ENCODE measurements at regions not wholly inside any gene's neighbourhood (a gene's known extent, or its start where the extent isn't known, plus 50 kb on each side); places are given as distances from the start of the nearest gene placed in this dataset.
"Not testable (repeated sequence)": the region's sequence is repeated elsewhere in the genome, so short reads cannot be mapped to it uniquely, and the experiment has no call there.

DNA sequence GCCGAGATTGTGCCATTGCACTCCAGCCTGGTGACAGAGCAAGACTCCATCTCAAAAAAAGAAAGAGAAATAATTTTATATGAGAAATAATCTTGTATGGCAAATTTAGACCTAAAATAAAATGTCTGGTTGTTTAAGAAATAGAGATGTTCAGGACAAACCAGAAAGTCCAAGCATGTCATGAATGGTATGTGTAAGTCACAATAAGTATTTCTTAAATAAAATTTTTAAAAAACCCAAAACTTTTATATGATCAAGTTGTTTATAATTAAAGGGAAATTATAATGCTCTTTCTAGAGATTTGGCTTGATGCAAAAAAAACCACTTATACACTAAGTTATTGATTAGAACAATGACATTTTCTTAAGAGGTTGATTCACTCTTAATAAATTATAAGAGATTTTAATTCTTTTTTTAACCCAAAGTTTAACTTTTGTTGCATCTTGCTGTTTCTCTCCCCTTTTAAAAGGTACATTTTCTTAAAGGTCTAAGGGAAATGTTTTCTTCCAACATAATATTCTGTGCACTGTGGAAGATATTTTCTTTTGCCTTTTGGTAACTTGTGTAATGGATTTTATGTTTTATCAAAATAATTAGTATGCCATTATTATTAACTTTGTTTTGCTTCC lies 105.7 kb downstream of the RTP4 start:
- no peak for DNase-seq (ENCODE audit: low spot score)

- DNase-seq (ENCODE audit: low spot score), result not testable (repeated sequence)
Measured at GRCh38 chr3:187466306-187466705, 98.1 kb downstream of the RTP4 start.

DNA sequence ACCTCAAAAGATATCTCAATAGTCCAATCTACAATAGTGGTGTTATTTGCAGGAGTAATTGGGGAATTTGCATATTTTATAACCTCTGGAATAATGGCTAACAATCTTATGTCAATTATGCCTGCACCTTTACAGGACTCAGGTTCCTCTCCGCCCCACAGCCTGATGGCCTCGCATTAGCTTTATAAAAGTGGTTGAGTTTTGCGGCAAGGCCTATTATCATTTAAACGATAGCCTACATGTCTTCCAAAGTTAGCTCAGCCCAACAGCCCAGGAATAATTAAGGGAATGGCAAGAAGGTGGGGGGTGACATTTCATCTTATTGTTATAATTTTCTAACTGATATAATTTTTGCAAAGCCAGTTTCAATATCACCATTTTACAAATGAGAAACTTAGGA lies 97.3 kb downstream of the RTP4 start:
- no peak for DNase-seq (ENCODE audit: low spot score)

DNA sequence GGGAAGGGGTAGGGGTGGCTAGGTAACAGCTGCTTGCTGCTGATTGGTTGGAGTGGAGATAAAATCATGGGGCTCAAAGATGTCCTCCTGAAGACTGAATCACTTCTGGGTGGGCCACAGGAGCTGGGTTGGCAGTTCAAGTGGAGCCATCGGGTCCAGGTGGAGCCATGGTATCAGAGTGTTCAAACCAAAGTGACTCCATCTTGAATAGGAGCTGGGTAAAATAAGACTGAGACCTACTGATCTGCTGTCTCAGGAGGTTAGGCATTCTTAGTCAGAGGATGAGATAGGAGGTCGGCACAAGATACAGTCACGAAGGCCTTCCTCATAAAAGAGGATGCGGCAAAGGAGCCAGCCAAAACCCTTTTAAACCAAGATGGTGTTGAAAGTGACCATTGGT lies 96.5 kb downstream of the RTP4 start:
- DNase-seq (ENCODE audit: low spot score), result no peak

GRCh38 chr3:187458921-187459320 lies 90.7 kb downstream of the RTP4 start:
- DNase-seq (ENCODE audit: low spot score), result no peak

- no peak for DNase-seq (ENCODE audit: low spot score)
Measured at GRCh38 chr3:187458383-187458782, 90.2 kb downstream of the RTP4 start.

- DNase-seq (ENCODE audit: low spot score), result no peak
Measured at GRCh38 chr3:187456250-187456649, 88.1 kb downstream of the RTP4 start.

DNA sequence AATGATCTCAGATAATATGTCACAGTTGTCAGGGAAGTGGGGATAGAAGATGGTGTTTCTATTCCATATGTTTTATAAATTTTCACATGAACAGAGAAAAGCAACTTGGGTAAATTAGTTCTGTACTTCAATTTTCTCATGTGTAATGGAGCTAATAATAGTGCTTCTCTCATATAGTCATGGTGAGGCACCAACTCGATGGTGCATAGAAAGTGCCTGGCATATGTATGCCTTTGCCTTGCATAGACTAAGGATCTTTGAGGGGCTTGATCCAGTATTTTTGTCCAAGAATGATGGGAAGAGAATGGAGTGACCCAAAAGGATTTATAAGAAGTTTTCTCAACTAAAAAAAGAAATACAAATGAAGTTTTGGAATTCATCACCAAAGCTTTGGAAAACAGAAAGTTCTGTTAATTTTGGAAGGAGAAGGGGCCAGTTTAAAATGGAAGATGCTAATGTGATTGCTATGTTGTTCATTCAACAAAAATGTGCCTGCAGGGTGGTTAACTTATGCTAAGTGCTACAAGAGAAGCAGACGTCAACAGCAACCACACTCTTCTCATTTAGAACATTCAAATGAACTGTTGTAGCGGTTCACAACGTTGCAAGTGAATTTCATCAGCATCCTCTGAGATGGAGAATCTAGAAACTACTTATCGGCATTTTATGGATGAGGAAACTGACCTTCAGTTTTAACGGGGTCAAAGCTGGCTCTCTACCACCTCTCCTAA lies 86.1 kb downstream of the RTP4 start:
- DNase-seq (ENCODE audit: low spot score), result no peak

GRCh38 chr3:187450431-187451190 lies 82.4 kb downstream of the RTP4 start:
- DNase-seq (ENCODE audit: low spot score), result no peak

GRCh38 chr3:187448674-187449073 lies 80.5 kb downstream of the RTP4 start:
- DNase-seq (ENCODE audit: low spot score), result no peak

GRCh38 chr3:187447737-187448136 lies 79.6 kb downstream of the RTP4 start:
- no peak for DNase-seq (ENCODE audit: low spot score)

GRCh38 chr3:187445356-187445755 lies 77.2 kb downstream of the RTP4 start:
- no peak for DNase-seq (ENCODE audit: low spot score)

GRCh38 chr3:187434524-187434923 lies 66.3 kb downstream of the RTP4 start:
- DNase-seq (ENCODE audit: low spot score), result no peak

- no peak for DNase-seq (ENCODE audit: low spot score)
Measured at GRCh38 chr3:187430576-187430975, 62.4 kb downstream of the RTP4 start.
